ENCODE measurements at regions not wholly inside any gene's neighbourhood (a gene's known extent, or its start where the extent isn't known, plus 50 kb on each side); places are given as distances from the start of the nearest gene placed in this dataset.

GRCh38 chr15:89395996-89396395 is 61.4 kb upstream of the POLG start:
- no peak for DNase-seq
- H3K4me1 ChIP-seq (ENCODE audit: control insufficient read depth in 3 of 3, insufficient read depth in 2 of 3, low read depth in 1 of 3, low read length in 2 of 3) = peaks cover 0 to 8% (median 3%) of the 10 kb centered on the region in 3 donors
- H3K9me3 ChIP-seq (ENCODE audit: control insufficient read depth in 2 of 2, insufficient read depth in 1 of 2, low read depth in 1 of 2, low read length in 1 of 2) = no peaks in the 10 kb centered on the region
- peaks cover 2 to 92% (median 35%) of the 10 kb centered on the region in 3 donors for H3K27me3 ChIP-seq (ENCODE audit: control insufficient read depth in 3 of 3, insufficient read depth in 3 of 3, low read length in 3 of 3)
- H3K36me3 ChIP-seq (ENCODE audit: control insufficient read depth in 3 of 3, insufficient read depth in 2 of 3, low read depth in 1 of 3, low read length in 3 of 3) = no peaks in the 10 kb centered on the region
- no peak overlapping the region for H3K27ac ChIP-seq (ENCODE audit: low read depth in 1 of 3, low read length in 2 of 3)
- FAIRE-seq = no peak
- 58 to 75% (median 69%) methylated on average over 4 of the region's 4 CpGs for WGBS, 3 donors
- no peak overlapping the region for H3K4me3 ChIP-seq (ENCODE audit: low read depth in 1 of 3, low read length in 3 of 3)

- FAIRE-seq = no peak
- no peak overlapping the region for H3K4me3 ChIP-seq (ENCODE audit: low read depth in 1 of 3, low read length in 3 of 3)
- no peaks in the 10 kb centered on the region for H3K36me3 ChIP-seq (ENCODE audit: control insufficient read depth in 3 of 3, insufficient read depth in 2 of 3, low read depth in 1 of 3, low read length in 3 of 3)
- H3K9me3 ChIP-seq (ENCODE audit: control insufficient read depth in 2 of 2, insufficient read depth in 1 of 2, low read depth in 1 of 2, low read length in 1 of 2) = no peaks in the 10 kb centered on the region
- WGBS, 3 donors = 53 to 67% (median 58%) methylated on average over 8 to 10 of the region's 10 CpGs
- DNase-seq = no peak
- peaks cover 2 to 92% (median 34%) of the 10 kb centered on the region in 3 donors for H3K27me3 ChIP-seq (ENCODE audit: control insufficient read depth in 3 of 3, insufficient read depth in 3 of 3, low read length in 3 of 3)
- H3K27ac ChIP-seq (ENCODE audit: low read depth in 1 of 3, low read length in 2 of 3) = no peak overlapping the region
- peaks cover 0 to 8% (median 3%) of the 10 kb centered on the region in 3 donors for H3K4me1 ChIP-seq (ENCODE audit: control insufficient read depth in 3 of 3, insufficient read depth in 2 of 3, low read depth in 1 of 3, low read length in 2 of 3)
Measured at GRCh38 chr15:89395461-89395871, 60.8 kb upstream of the POLG start.

GRCh38 chr15:89395031-89395430 is 60.4 kb upstream of the POLG start:
- H3K9me3 ChIP-seq (ENCODE audit: control insufficient read depth in 2 of 2, insufficient read depth in 1 of 2, low read depth in 1 of 2, low read length in 1 of 2) = no peaks in the 10 kb centered on the region
- WGBS, 3 donors = 52 to 57% (median 53%) methylated on average over 2 of the region's 2 CpGs
- H3K4me3 ChIP-seq (ENCODE audit: low read depth in 1 of 3, low read length in 3 of 3) = no peak overlapping the region
- H3K36me3 ChIP-seq (ENCODE audit: control insufficient read depth in 3 of 3, insufficient read depth in 2 of 3, low read depth in 1 of 3, low read length in 3 of 3) = no peaks in the 10 kb centered on the region
- FAIRE-seq = no peak
- H3K4me1 ChIP-seq (ENCODE audit: control insufficient read depth in 3 of 3, insufficient read depth in 2 of 3, low read depth in 1 of 3, low read length in 2 of 3) = peaks cover 0 to 6% (median 3%) of the 10 kb centered on the region in 3 donors
- no peak for DNase-seq
- H3K27me3 ChIP-seq (ENCODE audit: control insufficient read depth in 3 of 3, insufficient read depth in 3 of 3, low read length in 3 of 3) = peaks cover 2 to 91% (median 32%) of the 10 kb centered on the region in 3 donors
- no peak overlapping the region for H3K27ac ChIP-seq (ENCODE audit: low read depth in 1 of 3, low read length in 2 of 3)

GRCh38 chr15:89393056-89393455 is 58.4 kb upstream of the POLG start:
- 68 to 81% (median 72%) methylated on average over 5 of the region's 5 CpGs for WGBS, 3 donors
- FAIRE-seq (no peak), DNase-seq (no peak)
- H3K27ac ChIP-seq (ENCODE audit: low read depth in 1 of 3, low read length in 2 of 3) = no peak overlapping the region
- no peaks in the 10 kb centered on the region for H3K36me3 ChIP-seq (ENCODE audit: control insufficient read depth in 3 of 3, insufficient read depth in 2 of 3, low read depth in 1 of 3, low read length in 3 of 3)
- H3K4me1 ChIP-seq (ENCODE audit: control insufficient read depth in 3 of 3, insufficient read depth in 2 of 3, low read depth in 1 of 3, low read length in 2 of 3) = no peaks in the 10 kb centered on the region
- no peaks in the 10 kb centered on the region for H3K9me3 ChIP-seq (ENCODE audit: control insufficient read depth in 2 of 2, insufficient read depth in 1 of 2, low read depth in 1 of 2, low read length in 1 of 2)
- no peak overlapping the region for H3K4me3 ChIP-seq (ENCODE audit: low read depth in 1 of 3, low read length in 3 of 3)
- peaks cover 1 to 90% (median 20%) of the 10 kb centered on the region in 3 donors for H3K27me3 ChIP-seq (ENCODE audit: control insufficient read depth in 3 of 3, insufficient read depth in 3 of 3, low read length in 3 of 3)

- Histone ChIP-seq H3K27ac (ENCODE audit: low read depth in 1 of 3, low read length in 2 of 3) (no peak overlapping the region), H3K4me3 (ENCODE audit: low read depth in 1 of 3, low read length in 3 of 3) (no peak overlapping the region), H3K27me3 (ENCODE audit: control insufficient read depth in 3 of 3, insufficient read depth in 3 of 3, low read length in 3 of 3) (peaks cover 0 to 84% (median 10%) of the 10 kb centered on the region in 3 donors), H3K9me3 (ENCODE audit: control insufficient read depth in 2 of 2, insufficient read depth in 1 of 2, low read depth in 1 of 2, low read length in 1 of 2) (no peaks in the 10 kb centered on the region), H3K36me3 (ENCODE audit: control insufficient read depth in 3 of 3, insufficient read depth in 2 of 3, low read depth in 1 of 3, low read length in 3 of 3) (no peaks in the 10 kb centered on the region), H3K4me1 (ENCODE audit: control insufficient read depth in 3 of 3, insufficient read depth in 2 of 3, low read depth in 1 of 3, low read length in 2 of 3) (no peaks in the 10 kb centered on the region)
- FAIRE-seq (no peak), DNase-seq (no peak)
- 46 to 57% (median 51%) methylated on average over 12 of the region's 12 CpGs for WGBS, 3 donors
Measured at GRCh38 chr15:89391685-89392257, 57.1 kb upstream of the POLG start.

- Histone ChIP-seq H3K27ac (ENCODE audit: low read depth in 1 of 3, low read length in 2 of 3) (no peak overlapping the region), H3K4me1 (ENCODE audit: control insufficient read depth in 3 of 3, insufficient read depth in 2 of 3, low read depth in 1 of 3, low read length in 2 of 3) (no peaks in the 10 kb centered on the region), H3K9me3 (ENCODE audit: control insufficient read depth in 2 of 2, insufficient read depth in 1 of 2, low read depth in 1 of 2, low read length in 1 of 2) (no peaks in the 10 kb centered on the region), H3K4me3 (ENCODE audit: low read depth in 1 of 3, low read length in 3 of 3) (no peak overlapping the region), H3K27me3 (ENCODE audit: control insufficient read depth in 3 of 3, insufficient read depth in 3 of 3, low read length in 3 of 3) (peaks cover 0 to 74% (median 6%) of the 10 kb centered on the region in 3 donors), H3K36me3 (ENCODE audit: control insufficient read depth in 3 of 3, insufficient read depth in 2 of 3, low read depth in 1 of 3, low read length in 3 of 3) (no peaks in the 10 kb centered on the region)
- WGBS, 3 donors = 64 to 71% (median 67%) methylated on average over 19 of the region's 19 CpGs
- no peak for FAIRE-seq
- no peak for DNase-seq
Measured at GRCh38 chr15:89389841-89390603, 55.4 kb upstream of the POLG start.

- 84 to 89% (median 84%) methylated on average over 12 of the region's 12 CpGs for WGBS, 3 donors
Measured at GRCh38 chr15:89387140-89387903, 52.7 kb upstream of the POLG start.

GRCh38 chr15:89385596-89386331 is 51.1 kb upstream of the POLG start:
- DNase-seq (no peak), FAIRE-seq (no peak)
- 84 to 88% (median 88%) methylated on average over 10 of the region's 10 CpGs for WGBS, 3 donors
- H3K36me3 ChIP-seq (ENCODE audit: control insufficient read depth in 3 of 3, insufficient read depth in 2 of 3, low read depth in 1 of 3, low read length in 3 of 3) = no peaks in the 10 kb centered on the region
- H3K27me3 ChIP-seq (ENCODE audit: control insufficient read depth in 3 of 3, insufficient read depth in 3 of 3, low read length in 3 of 3) = peaks cover 0 to 61% (median 11%) of the 10 kb centered on the region in 3 donors
- no peaks in the 10 kb centered on the region for H3K9me3 ChIP-seq (ENCODE audit: control insufficient read depth in 2 of 2, insufficient read depth in 1 of 2, low read depth in 1 of 2, low read length in 1 of 2)
- H3K4me3 ChIP-seq (ENCODE audit: low read depth in 1 of 3, low read length in 3 of 3) = no peak overlapping the region
- H3K4me1 ChIP-seq (ENCODE audit: control insufficient read depth in 3 of 3, insufficient read depth in 2 of 3, low read depth in 1 of 3, low read length in 2 of 3) = peaks cover 0 to 8% (median 0%) of the 10 kb centered on the region in 3 donors
- no peak overlapping the region for H3K27ac ChIP-seq (ENCODE audit: low read depth in 1 of 3, low read length in 2 of 3)

More at GRCh38 chr15:89387140-89387903, 52.7 kb upstream of the POLG start:
- Histone ChIP-seq H3K27ac (ENCODE audit: low read depth in 1 of 3, low read length in 2 of 3) (no peak overlapping the region), H3K9me3 (ENCODE audit: control insufficient read depth in 2 of 2, insufficient read depth in 1 of 2, low read depth in 1 of 2, low read length in 1 of 2) (no peaks in the 10 kb centered on the region), H3K4me1 (ENCODE audit: control insufficient read depth in 3 of 3, insufficient read depth in 2 of 3, low read depth in 1 of 3, low read length in 2 of 3) (peaks cover 0 to 8% (median 0%) of the 10 kb centered on the region in 3 donors), H3K36me3 (ENCODE audit: control insufficient read depth in 3 of 3, insufficient read depth in 2 of 3, low read depth in 1 of 3, low read length in 3 of 3) (no peaks in the 10 kb centered on the region), H3K27me3 (ENCODE audit: control insufficient read depth in 3 of 3, insufficient read depth in 3 of 3, low read length in 3 of 3) (peaks cover 0 to 61% (median 4%) of the 10 kb centered on the region in 3 donors), H3K4me3 (ENCODE audit: low read depth in 1 of 3, low read length in 3 of 3) (no peak overlapping the region)
- no peak for DNase-seq
- FAIRE-seq = no peak

Measured in small intestine (tissue), 7 donors.